Activated CD8-positive, alpha-beta memory T cell treated with anti-CD3 and anti-CD28 coated beads for 48 hours (primary cell): ENCODE measurements at regions not wholly inside any gene's neighbourhood (a gene's known extent, or its start where the extent isn't known, plus 50 kb on each side); places are given as distances from the start of the nearest gene placed in this dataset.

Experiments
- DNase-seq, 3 experiments: peaks; one replicate each; pipeline ENCODE4 v3.0.0-alpha.2; 2020; ENCODE audit warnings: low read depth in 2 of 3, low spot score in 2 of 3

DNA sequence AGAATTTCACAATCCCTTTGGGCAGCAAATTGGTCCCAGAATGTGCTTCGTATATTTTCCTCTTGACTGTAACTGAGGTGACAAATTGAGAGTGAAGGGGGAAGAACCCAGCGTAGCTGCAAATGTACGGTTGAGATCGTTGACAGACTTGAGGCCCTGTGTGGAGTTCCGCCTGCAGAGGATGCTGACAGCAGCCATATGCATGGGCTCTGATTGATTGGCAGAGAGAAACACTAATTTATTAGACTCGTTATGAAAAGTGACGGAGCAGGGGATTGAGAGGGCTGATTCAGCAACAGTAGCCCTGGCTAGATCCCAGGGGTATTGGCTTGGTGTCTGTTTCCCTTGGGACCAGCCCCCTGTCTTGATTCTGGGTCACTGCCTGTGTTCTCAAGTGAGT, 930.1 kb upstream of the EEF2KMT start:
- DNase-seq: no peak

DNA sequence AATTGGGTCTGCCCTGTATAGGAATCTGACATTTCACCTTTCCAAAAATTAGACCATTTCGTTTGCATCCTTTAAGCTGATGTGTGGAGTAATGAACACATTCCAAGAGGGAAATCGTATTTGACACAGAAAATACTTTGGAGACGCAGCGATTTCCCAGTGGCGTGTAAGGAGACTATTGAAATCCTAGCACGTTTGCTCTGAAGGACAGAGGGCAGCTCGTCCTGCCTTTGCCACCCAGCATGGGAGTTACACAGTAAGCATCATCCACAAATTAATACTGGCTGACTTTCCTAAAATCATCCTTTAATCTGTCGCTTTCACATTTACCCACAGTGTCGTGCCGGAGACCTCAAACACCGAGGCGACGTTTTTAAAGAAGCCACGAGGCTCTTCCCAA, 925.9 kb upstream of the EEF2KMT start:
- DNase-seq: no peak

DNA sequence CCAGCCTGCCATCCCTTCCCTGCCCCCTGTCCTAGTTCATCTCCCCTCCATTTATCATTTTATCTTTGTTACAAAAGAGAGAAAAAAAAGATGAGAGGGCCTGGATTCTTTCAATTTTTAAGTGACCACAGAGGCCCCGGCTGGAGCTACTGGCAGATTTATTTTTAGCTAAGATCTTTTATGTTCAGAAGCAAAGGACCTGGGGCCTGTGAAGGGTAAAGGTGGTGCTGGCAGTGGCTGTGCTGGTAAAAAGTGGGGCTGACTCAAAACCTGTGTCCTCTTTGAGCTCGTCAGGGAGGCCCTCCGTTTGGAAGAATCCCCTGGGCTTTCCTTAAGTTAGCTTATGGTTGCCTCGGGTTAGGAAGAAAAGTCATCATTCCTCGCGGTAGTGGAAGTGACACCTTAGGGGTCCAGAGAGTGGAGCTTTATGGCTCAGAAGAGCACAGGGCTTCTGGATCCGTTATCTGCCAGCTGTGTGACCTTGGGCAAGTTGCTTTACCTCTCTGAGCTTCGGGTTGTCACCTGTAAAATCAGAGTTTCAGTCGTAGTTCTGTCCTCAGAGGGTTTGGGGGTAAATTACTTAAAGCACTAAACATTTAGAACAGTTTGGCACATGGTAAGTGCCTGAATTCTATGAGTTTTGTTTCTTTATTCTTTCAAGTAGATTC, 923.8 kb upstream of the EEF2KMT start:
- no peak for DNase-seq

GRCh38 chr16:6020162-6020985, 922.8 kb upstream of the EEF2KMT start:
- no peak for DNase-seq

DNA sequence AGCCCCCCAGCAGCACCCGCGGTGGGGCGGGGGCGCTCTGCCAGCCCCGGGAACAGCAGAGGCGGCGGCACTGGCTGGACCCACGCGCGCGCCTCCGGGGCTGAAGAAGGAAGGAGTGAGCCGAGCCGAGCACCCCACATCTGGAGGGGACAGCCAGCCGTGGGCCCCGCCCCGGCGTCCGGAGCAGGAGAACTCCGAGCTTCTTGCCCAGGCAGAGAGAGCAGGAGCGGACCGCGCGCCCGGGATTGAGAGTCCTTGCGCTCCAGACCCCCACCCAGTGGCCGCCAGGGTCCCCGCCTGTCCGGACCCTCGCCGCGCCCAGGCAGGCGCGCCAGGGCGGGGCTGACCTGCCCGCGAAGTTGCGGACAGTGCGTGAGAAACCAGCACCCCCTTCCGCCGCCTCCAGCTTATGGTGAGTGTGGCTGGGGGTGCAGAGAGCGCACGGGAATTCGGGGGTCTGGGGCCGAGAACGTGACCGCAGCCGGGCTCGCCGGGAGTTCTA, 921.9 kb upstream of the EEF2KMT start:
- DNase-seq: no peak

- no peak for DNase-seq
These were observed 921.4 kb upstream of the EEF2KMT start for GRCh38 chr16:6018848-6019489.

DNA sequence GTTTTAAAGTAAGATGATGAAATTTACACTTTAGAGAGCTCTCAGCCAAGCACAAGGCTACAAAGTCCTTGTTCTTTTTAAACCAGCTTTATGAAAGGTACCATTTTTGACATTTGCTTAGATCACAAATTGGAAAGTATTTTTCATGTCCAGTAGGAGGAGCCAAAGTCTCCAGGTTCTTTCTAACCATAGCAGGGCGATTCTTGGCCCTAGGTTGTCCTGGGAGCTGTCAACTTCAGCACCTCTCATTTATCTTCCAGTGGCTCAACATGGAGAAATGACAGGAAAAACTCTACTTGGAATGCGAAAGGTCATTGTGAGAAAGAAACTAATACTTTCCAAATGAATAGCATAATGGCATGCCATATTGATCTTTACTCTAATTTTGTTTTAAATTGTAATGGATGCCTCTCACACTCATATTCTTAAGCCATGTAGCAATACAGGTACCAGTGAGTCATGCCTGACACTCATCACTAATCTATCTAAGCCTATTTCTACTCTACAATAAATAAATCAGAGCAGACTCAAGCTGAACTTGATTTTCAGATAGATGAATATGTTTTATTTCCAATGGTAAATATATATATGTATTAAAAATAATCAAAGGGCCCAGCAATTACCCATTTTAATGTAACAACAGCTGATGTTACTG, 919.1 kb upstream of the EEF2KMT start:
- DNase-seq: no peak

GRCh38 chr16:6012716-6013115, 915.1 kb upstream of the EEF2KMT start:
- no peak for DNase-seq

- no peak for DNase-seq
These were observed 911.6 kb upstream of the EEF2KMT start for GRCh38 chr16:6009151-6009550.

DNA sequence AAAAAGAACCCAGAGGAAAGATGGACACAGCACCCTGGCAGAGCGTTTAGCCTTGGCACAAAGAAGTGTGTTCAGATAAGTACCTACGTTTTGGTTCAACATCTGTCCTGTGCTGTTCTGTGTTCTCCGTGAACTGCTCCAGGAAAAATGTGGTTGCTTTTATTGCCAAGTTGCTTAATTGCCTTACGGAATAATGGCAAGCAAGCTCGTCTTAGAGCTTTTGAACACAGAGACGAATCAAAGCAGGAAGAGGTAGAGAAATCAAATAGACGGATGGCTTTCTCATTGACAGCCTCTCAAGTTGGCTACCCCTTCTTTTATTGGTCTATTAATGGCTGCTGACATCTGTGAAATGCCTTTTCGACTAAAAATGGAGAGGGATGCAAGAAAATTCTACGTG, 911.1 kb upstream of the EEF2KMT start:
- no peak for DNase-seq

DNA sequence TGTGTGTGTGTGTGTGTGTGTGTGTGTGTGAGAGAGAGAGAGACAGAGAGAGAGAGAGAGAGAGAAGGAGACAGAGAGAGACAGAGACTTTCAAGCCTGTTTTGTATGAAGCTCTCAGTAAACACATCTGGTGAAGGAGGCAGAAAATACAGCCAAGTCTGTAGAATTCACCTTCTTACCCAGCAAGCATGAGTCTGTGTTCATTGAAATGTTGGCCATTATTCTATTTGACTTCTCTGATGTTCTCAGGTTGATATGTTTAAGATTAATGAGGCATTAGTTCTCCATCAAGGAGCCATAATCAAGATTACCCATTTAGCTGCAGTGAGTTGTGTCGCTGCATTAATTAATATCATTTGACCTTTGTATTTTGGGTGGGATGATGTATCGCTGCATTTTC, 895.8 kb upstream of the EEF2KMT start:
- DNase-seq: no peak

DNA sequence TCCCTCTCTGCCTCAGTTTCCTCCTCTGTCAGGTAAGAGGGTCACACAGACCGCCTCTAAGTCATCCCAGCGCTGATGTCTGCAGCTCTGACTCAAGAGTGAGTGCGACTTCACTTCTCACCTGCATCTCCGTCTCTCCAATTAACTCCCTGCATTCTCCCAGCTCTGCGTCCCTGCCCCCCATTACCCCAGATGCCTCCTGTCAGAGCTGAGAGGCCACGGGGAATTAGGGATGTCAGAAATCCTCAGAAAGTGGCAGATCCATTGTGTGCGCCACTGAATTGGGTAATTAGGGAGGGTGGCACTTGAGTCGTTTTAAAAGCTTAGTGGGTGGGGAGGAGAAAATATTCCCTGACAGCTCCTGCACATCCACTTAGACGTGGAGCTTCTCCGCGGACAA, 885.4 kb upstream of the EEF2KMT start:
- no peak for DNase-seq

DNA sequence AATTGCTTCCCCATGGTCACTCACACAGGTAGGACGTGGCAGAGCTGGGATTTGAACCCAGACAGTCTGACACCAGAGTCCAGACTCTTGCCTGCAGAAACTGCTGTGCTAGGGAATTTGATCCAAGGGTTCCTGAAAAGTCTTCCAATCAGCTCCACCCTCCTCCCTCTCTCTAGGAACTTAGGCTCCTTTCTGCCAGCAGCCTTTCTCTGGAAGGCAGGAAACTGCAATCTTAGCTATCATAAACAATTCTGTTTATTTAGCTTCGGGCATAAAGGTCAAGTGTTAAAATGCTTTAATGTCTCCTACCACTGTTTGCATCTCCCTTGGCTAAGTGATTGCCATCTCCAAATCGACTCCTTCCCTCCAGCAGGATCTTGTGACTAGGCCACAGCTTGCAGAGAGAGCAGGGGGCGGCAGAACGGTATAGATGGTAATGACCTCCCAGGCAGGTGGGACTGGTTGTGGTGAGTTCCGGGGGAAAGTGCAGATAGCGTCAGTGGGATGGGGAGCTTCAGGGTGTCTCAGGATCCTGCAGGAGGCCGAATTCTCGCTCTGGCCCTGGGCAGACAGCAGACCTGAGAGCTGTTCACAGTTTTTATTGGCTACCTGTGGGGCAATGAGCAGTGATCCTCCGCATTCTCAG, 882.4 kb upstream of the EEF2KMT start:
- DNase-seq: no peak

DNA sequence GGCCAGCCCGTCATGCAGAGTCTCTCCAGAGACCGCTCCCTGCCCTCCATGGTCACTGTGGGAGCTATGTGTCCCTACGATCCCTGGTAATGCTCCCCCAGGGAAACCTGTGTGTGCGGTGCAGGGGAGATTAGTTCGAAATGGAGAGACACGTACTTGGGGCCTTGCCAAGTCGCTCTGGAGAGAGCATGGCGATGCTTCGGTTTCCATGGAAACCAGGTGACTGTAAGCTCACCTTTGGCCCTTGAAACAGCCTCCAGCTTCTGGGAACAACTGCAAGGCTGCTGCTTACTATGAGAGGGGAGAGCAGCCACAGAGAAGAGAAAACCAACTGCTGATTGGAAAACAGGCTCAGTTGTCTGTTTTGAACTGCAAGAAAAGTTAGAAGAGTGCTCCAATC, 879.7 kb upstream of the EEF2KMT start:
- no peak for DNase-seq

DNA sequence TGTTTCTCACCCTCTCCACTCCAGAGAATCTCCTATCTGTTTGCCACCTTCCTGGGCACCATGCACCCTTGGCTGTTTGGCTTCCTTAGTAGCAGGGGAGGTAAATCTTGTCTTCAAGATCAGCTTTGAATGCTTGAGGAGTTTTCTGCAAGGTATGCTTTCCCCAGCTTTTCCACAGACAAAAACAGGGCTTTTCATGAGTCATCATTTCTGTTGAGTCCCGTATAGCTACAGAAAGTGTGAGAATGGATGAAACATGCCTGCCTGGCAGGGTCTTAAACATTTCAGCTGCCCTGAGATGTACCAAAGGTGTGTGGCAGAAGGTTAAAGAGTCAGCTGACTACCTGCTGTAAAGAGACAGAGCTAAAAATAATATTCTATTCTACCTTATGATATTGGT, 875.2 kb upstream of the EEF2KMT start:
- DNase-seq: no peak

DNA sequence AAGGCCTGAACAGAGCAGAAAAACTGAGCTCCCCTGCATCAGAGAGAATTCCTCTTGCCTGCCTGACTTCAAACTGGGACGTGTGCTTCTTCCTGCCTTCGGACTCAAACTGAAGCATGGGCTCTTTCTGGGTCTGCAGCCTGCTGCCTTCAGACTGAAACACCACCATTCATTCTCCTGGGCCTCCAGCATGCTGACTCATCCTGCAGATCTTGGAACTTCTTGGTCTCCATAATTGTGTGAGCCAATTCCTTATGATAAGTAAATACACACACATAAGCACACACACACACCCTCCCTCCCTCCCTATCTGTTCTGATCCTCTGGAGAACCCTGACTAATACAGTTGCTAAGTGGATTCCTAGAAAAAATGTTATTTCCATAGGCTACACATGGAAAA, 874.3 kb upstream of the EEF2KMT start:
- DNase-seq: no peak

DNA sequence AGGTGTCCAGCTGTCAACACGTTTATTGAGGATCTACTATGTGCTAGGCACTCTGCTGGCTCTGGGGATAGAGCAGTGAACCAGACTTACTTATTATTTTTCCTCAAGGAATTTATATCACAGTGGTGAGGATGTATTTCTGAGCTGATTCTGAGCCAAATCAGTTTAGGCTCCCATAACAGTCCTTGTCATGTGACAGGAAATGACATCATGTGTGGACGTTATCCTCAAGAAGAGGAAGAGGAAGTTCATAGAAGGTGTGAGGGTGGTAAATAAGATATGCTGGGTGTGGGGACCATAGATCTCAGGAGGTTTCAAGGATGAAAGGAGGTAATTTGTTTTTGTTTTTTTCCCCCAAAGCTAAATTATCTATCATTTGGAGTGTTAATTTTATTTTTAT, 873.5 kb upstream of the EEF2KMT start:
- DNase-seq: no peak

- DNase-seq: no peak
These were observed 868.4 kb upstream of the EEF2KMT start for GRCh38 chr16:5966004-5966403.

GRCh38 chr16:5965321-5965720, 867.7 kb upstream of the EEF2KMT start:
- no peak for DNase-seq

DNA sequence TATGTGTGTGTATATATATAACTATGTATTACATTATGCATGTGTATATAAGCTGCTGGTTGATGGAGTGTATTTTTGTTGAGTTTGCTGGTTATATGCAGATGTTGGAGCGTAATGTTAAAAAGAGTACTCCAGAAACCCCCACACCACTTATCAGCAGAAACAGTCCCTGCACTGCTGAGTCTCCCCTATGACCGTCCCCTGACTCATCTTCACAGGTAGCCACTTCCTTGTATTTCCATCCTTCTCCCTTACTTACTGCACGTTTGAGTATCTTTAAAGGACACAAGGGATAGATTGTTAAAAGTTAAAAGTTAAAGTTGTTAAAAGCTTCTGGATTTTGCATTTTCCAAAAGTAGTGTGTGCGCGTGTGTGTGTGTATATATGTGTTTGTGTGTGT, 853.9 kb upstream of the EEF2KMT start:
- DNase-seq: no peak

- no peak for DNase-seq
These were observed 847.4 kb upstream of the EEF2KMT start for GRCh38 chr16:5944971-5945370.
